Erythroblast (primary cell): ENCODE measurements at regions not wholly inside any gene's neighbourhood (a gene's known extent, or its start where the extent isn't known, plus 50 kb on each side); places are given as distances from the start of the nearest gene placed in this dataset.
"Not testable (repeated sequence)": the region's sequence is repeated elsewhere in the genome, so short reads cannot be mapped to it uniquely, and the experiment has no call there.

Experiments used
- DNase-seq, 2 experiments: peaks; one replicate each; lab custom pipeline; 2025; lab: John Stamatoyannopoulos, UW
- GATA1 ChIP-seq: IDR thresholded peaks from 2 replicates; pipeline ENCODE4 v1.6.1; 2011; ENCODE audit warnings: low read depth, mild to moderate bottlenecking, control low read depth, low read length, moderate library complexity
- POLR2A ChIP-seq: IDR thresholded peaks from 2 replicates; pipeline ENCODE4 v1.6.1; 2011; ENCODE audit warnings: mild to moderate bottlenecking, low read length

DNA sequence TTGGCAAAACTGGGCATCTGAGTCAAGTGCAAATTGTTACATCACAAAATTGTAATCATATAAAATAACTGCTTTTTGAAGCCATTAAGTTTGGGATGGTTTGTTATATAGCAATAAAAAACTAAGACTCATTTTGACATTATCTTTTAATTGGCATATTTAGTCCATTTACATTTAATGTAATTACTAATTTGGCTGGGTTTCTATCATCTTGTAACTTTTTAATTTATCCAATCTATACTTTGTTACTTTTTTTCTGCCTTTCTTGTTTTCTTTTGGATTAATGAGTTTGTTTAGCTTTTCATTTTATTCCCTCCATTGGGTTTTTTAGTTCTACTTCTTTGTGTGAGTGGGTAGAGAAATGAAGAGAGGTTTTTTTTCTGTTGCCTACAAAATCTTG is 76.3 kb downstream of the DRAM2 start:
- DNase-seq = no peak
- no peak for TF ChIP-seq POLR2A
- TF ChIP-seq GATA1 = no peak

- DNase-seq = no peak
- TF ChIP-seq POLR2A (no peak), GATA1 (no peak)
Observed at GRCh38 chr1:111062624-111063023, 77.3 kb downstream of the DRAM2 start.

GRCh38 chr1:111062081-111062480 is 77.8 kb downstream of the DRAM2 start:
- TF ChIP-seq GATA1 = no peak
- no peak for TF ChIP-seq POLR2A
- no peak for DNase-seq

DNA sequence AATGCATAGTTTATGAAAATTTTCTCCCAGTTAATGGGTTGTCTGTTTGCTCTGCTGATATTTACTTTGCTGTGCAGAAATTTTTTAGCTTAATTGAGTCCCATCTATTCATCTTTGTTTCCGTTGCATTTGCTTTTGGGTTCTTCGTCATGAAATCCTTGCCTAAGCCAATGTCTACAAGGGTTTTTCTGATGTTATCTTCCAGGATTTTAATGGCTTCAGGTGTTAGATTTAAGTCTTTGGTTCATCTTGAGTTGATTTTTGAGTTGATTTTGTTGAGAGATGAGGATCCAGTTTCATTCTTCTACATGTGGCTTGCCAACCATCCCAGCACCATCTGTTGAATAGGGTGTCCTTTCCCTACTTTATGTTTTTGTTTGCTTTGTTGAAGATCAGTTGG is 85.2 kb downstream of the DRAM2 start:
- no peak for DNase-seq
- TF ChIP-seq POLR2A = no peak
- TF ChIP-seq GATA1 = no peak

DNA sequence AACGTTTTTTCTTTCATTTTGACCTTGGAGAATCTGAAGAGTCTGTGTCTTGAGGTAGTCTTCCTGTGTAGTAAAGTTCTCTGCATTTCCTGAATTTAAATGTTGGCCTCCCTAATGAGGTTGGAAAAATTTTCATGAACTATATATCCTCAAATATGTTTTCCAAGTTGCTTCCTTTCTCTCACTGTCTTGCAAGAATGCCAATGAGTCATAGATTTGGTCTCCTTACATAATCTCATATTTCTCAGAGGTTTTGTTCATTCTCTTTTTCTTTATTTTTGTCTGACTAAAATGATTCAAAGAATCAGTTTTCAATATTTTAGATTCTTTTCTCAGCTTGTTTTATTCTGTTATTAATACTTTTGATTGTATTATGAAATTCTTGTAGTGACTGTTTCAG is 87.6 kb downstream of the DRAM2 start:
- TF ChIP-seq POLR2A (no peak), GATA1 (no peak)
- DNase-seq = no peak

- not testable (repeated sequence) for DNase-seq
Observed at GRCh38 chr1:111048253-111048652, 84.5 kb upstream of the LRIF1 start.

- no peak for DNase-seq
- TF ChIP-seq POLR2A (no peak), GATA1 (no peak)
Observed at GRCh38 chr1:111045033-111045722, 81.5 kb upstream of the LRIF1 start.

GRCh38 chr1:111032295-111032897 is 68.7 kb upstream of the LRIF1 start:
- DNase-seq = peak; percentile 26 to 68
- TF ChIP-seq POLR2A (no peak), GATA1 (no peak)

DNA sequence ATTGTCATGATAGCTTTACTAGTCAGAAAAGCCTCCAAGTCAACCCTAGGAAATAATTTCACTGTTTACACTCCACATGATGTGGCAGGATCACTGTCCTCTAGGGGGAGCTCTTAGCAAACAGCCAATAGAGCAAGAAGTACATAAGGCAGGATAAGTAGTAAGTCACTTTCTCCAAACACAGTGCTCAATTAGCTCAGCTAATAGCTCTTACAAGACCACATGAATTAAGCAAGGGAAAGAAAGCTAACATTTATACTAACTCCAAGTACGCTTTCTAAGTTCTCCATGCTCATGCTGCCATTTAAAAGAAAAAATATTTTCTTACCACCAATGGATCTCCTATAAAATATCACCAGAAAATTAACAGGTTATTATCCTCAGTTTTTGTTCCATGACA is 66.9 kb upstream of the LRIF1 start:
- peak; percentile 56 to 78 for DNase-seq
- no peak for TF ChIP-seq GATA1
- no peak for TF ChIP-seq POLR2A

- no peak for DNase-seq
- no peak for TF ChIP-seq GATA1
- no peak for TF ChIP-seq POLR2A
Observed at GRCh38 chr1:111025109-111025508, 61.4 kb upstream of the LRIF1 start.

DNA sequence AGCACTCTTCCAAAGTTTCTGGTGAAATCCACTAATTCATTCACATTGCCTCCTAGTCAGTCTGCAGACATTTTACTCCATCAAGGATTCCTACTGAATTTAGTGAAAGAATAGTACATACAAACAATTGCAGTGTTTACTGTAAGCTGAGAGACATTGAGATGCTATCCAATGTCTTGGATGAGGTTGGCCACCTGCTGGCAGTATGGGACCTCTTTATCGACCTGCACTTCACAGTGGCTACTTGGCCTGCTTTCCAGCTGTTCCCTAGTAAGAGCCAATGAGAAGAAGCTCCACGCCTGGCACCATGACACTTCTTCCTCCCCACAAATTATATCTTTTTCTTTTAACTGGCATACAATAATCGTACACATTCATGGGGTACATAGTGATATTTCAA is 51.5 kb upstream of the LRIF1 start:
- TF ChIP-seq POLR2A (no peak), GATA1 (no peak)
- DNase-seq = no peak
